Retinal pigment epithelial cell (primary cell): ENCODE measurements at regions not wholly inside any gene's neighbourhood (a gene's known extent, or its start where the extent isn't known, plus 50 kb on each side); places are given as distances from the start of the nearest gene placed in this dataset.

ENCODE experiments used
- DNase-seq: peaks from one replicate; pipeline ENCODE4 v3.0.0-alpha.2; 2010; ENCODE audit warnings: low read depth
- H3K4me3 ChIP-seq: 2 replicates; pipeline ENCODE4 v1.5.1; 2011; ENCODE audit warnings: mild to moderate bottlenecking, low read length, control low read depth, moderate library complexity
- CTCF ChIP-seq: conservative IDR thresholded peaks from 2 replicates; pipeline ENCODE4 v1.5.1; 2011; ENCODE audit warnings: low read depth, low read length, control low read depth, inconsistent platforms

GRCh38 chr22:22746963-22747933, 102.8 kb downstream of the GGTLC2 start:
- TF ChIP-seq CTCF: no peak
- no peak for DNase-seq
- H3K4me3 ChIP-seq: no peak overlapping the region

- peak; percentile 90 for TF ChIP-seq CTCF
- H3K4me3 ChIP-seq: no peak overlapping the region
- DNase-seq: no peak
Measured at GRCh38 chr22:22748297-22748743, 103.9 kb downstream of the GGTLC2 start.

GRCh38 chr22:22748756-22749155, 104.3 kb downstream of the GGTLC2 start:
- no peak for TF ChIP-seq CTCF
- H3K4me3 ChIP-seq: no peak overlapping the region
- no peak for DNase-seq

GRCh38 chr22:22749167-22749758, 104.8 kb downstream of the GGTLC2 start:
- DNase-seq: no peak
- TF ChIP-seq CTCF: no peak
- H3K4me3 ChIP-seq: no peak overlapping the region

GRCh38 chr22:22750335-22751042, 106.1 kb downstream of the GGTLC2 start:
- no peak overlapping the region for H3K4me3 ChIP-seq
- DNase-seq: no peak
- TF ChIP-seq CTCF: no peak

GRCh38 chr22:22751043-22751603, 106.7 kb downstream of the GGTLC2 start:
- no peak for DNase-seq
- H3K4me3 ChIP-seq: no peak overlapping the region
- no peak for TF ChIP-seq CTCF
